Posterior cingulate gyrus (tissue), 11 donors: ENCODE measurements at regions not wholly inside any gene's neighbourhood (a gene's known extent, or its start where the extent isn't known, plus 50 kb on each side); places are given as distances from the start of the nearest gene placed in this dataset.
"Not testable (repeated sequence)": the region's sequence is repeated elsewhere in the genome, so short reads cannot be mapped to it uniquely, and the experiment has no call there.

Experiments used
- DNase-seq, 10 donors: peaks; one replicate each; pipeline versions ENCODE4 v3.0.0 to v3.0.0-alpha.2; 2020 to 2021; ENCODE audit warnings: mixed read lengths in 3 of 10
- intact Hi-C: fragments of 100-400 bp; cut with DNase I; formaldehyde crosslinking; loops from one replicate; pipeline ENCODE4 v1.15.1; 2023

DNA sequence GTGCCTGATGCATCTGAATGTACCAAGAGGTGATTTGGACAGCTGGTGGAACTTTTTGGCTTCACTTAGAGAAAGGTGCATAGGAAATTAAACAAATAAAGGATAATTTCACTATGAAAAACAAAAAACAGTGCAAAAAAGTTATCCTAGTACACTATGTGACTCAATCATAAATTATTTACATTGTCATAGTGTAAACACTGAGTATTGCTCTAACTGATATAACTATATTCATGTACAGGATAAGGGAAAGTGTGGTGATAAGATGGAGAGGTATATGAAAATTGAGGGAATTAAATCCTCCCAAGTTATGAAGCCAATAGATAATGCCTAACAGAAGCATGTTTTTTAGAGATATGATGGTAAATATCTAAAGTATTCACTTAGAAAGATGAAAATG lies 50.2 kb upstream of the CPNE4 start:
- intact Hi-C loops = no loop called here
- no peak for DNase-seq

DNA sequence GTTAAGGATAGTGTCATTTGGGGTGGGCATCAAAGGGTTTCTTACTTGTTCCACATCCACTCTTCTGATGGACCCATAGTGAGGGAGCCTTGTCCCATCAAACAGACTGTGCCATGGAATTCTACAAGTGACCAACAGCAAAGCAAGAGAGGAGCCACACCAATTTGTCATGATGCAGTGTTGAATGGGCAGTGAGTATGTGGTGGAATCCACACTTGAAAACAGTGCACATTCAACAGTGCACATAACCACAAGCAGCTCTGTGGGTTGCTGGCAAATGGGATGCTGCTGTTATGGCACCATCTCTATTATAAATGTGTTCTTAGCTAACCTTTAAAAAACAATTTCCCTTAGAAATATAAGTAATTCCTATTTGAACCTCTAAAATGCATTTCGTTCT lies 52.5 kb upstream of the CPNE4 start:
- no peak for DNase-seq
- intact Hi-C loops = no loop called here

DNA sequence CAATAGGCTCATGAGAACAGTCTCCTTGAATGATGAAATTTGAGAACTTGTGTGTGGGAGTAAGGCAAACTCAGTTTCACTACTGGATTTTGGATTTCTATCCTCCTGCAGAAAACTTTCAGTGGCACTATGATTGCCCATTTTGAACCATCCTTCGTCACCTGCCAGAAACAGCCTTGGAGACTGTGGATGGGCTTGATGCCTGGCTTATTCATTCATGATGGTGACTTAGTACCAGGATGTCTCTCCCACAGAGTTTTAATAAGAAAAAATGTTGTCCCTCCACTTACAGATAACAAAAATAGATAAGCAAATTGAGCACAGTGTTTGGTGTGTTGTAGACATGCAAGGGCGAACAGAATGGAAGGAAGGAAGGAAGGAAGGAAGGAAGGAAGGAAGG lies 53.5 kb upstream of the CPNE4 start:
- DNase-seq = no peak
- intact Hi-C loops = no loop called here

DNA sequence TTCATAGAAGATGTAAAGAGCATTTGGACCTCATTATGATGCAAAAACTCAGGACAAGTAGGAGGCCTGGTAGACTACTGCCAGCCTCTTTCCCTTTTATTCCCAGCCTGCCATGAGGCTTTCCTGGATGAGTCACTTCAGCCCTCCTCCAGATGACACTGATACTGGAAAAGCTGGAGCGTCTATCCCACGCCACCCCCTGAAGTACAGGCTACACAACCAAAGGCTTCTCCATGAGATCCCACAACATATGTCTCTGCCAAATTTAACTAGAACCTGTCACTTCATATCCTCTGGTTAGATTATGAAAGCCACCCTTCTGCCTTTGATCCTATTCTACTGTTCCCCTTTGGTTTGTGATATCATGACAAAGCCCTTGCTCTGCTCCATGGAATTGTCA lies 56.1 kb upstream of the CPNE4 start:
- peak in 8 of 10 donors; percentile 22 to 90 (median 58) for DNase-seq
- intact Hi-C loops = no loop called here

DNA sequence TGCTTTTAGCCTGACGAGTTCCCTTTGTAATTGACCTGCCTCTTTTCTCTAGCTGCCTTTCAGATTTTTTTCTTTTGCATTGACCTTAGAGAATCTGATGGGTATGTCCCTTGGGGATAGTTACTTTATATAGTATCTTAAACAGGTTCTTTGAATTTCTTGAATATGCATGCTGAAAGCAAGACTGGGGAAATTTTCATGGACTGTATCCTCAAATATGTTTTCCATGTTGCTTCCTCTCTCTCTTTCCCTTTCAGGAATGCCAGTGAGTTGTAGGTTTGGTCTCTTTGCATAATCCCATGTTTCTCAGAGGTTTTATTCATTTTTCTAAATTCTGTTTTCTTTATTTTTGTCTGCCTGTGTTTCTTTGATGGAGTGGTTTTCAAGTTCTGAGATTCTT lies 81.8 kb upstream of the CPNE4 start:
- intact Hi-C loops = no loop called here
- DNase-seq = no peak

DNA sequence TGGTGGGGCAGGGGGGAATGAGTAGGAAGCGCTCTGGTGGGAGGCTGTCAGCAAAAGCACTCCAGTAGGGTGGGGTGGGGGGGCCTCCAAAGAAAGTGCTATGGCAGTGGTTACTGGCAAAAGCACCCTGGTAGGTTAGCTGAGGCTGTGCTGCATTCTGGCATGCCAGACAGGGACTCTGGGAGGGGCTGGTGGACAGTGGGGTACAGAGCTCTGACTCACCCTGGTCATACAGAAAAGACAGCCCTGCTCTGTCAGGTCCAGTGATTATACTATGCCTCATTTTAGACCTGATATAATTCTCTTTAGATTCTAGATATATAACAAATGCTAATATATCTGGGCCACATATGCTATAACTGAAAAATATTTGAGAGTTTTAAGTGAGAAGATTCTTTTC lies 82.8 kb upstream of the CPNE4 start:
- intact Hi-C loops = no loop called here
- DNase-seq = no peak

DNA sequence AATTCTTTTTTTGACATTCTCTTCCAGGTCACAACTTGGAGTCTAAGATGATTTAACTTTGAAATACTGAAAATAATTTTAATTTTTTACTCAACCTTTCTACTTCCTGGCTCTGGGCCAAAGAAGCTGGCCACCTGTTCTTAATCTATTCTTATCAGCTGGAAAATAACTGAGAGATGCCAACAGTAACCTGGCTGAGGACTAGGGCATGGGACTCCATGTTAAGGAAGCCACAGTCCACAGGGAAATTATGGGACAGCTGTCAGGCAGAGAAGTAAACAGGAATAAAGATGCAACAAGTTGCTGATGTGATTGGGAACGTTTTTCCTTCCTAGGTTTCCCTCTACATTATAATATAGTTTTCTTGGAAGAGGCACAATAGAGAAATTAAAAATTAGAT lies 84.7 kb upstream of the CPNE4 start:
- DNase-seq = no peak
- intact Hi-C loops = no loop called here

DNA sequence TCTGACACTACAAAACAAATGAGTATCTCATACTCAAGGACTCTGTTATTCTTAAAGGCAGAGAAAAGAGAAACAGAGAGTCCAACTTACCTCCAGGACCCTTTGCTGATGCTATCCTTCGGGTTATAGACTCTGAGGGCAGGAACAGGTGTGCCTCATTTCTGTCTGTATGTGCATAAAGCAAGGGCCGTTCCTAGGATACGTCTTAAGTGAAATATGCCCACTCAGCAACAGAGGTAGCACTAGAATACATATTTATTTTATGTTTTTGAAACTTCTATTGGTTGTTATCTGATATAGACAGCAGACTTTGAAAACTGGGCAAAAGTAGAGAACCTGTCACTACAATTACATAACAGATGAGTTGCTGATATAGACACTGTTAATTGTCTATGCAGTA lies 89.3 kb upstream of the CPNE4 start:
- intact Hi-C loops = no loop called here
- no peak for DNase-seq

DNA sequence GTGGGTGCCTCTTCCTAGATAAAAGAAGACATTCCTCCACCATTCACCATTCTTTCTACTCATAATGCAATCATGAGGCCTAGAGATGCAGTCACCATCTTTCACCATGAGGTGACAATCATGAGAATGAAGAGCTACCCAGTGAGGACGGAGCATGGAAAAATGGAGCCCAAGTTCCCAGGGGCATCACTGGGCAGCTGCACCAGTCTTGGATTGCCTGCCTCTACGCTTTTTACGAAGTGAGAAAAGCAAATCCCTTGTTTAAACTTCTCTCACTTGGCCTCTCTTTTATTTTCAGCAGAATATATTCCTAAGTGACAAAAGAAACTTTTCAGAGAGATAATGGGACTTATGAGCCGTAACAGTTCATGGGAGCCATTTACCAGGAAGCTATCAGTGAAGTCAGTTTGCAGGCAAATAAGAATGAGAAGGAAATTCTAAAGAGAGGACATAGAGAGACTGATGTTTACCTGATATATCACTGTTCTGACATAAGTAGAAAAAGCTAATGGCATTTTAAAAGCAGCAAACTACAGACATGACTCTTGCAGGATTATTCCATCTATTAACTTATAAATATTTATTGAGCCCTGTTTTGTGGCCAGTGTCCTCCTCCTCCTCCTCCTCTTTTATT lies 90.0 kb upstream of the CPNE4 start:
- intact Hi-C loops = no loop called here
- no peak for DNase-seq

DNA sequence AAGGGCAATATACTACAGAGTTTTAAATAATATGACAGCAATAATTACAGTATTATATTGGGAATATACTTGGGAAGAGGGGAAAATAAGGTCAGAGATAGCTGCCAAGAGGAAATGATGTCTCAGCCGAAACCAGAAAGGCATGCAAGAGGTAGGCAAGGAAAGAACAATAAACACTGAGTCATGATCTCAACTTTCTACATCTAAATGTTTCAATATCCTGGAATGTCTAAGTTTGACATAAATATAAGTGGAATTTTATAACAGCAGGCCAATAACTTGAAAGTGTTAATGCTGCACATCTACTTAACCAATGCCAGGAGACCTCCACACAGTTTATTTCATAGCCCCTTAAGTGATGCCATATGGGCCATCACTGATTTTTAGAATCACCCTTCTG lies 99.8 kb upstream of the CPNE4 start:
- DNase-seq = no peak
- intact Hi-C loops = no loop called here

DNA sequence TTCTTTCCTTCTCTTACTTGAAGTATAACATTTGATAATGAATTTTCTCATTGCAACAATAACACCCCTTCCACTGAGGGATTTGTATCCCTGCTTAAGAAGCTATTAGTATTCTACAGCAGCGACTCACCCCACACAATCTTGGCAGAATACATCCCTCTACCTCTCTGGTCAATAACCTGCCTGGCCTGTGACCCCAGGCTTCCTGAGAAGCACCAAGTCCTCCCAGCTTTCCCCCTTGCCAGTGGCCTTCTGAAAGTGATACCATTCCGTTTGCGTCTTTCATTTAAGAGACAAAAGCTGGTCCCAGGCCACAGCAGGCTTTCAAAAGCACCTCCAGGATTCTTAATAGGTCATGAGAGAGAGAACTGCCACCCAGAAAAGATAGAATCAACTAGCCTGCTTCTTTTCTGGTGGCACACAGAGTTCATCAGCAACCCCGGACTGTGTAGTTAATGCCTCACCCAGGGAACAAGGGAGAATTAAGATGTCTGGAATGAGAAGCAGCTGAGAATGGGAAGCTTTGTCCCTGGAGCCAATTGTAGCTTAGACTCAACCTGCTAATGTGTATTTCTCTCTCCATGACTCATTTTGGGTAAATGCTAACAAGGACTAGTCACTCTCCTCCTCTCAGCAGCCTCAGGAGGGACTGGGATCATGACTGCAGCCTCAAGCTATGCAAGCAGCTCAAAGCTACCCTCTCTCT lies 101.0 kb upstream of the CPNE4 start:
- intact Hi-C loops = no loop called here
- DNase-seq = no peak

DNA sequence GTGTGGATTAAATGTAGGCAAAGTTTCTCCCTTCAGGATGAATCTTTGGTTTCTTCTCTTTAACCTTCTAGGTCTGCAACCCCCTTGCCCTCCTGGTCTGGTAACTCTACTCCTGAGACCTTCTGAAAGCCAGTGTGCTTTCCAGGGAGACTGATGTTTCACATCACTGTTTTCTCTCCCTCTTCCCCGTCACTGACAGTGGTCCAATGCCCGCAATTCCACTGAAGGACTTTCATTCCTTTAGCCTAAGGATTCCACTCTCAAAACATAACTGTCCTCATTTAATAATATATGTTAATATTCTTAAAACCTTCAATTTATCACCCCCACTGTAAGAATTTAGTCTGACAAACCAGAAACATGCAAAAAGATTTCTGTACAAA lies 101.5 kb upstream of the CPNE4 start:
- intact Hi-C loops = no loop called here
- DNase-seq = no peak

DNA sequence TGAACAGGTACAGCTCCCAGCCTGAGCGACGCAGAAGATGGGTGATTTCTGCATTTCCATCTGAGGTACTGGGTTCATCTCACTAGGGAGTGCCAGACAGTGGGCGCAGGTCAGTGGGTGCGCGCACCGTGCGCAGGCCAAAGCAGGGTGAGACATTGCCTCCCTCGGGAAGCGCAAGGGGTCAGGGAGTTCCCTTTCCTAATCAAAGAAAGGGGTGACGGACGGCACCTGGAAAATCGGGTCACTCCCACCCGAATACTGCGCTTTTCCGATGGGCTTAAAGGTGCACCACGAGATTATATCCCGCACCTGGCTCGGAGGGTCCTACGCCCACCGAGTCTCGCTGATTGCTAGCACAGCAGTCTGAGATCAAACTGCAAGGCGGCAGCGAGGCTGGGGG lies 102.1 kb upstream of the CPNE4 start:
- intact Hi-C loops, DNase-seq: not testable (repeated sequence)

DNA sequence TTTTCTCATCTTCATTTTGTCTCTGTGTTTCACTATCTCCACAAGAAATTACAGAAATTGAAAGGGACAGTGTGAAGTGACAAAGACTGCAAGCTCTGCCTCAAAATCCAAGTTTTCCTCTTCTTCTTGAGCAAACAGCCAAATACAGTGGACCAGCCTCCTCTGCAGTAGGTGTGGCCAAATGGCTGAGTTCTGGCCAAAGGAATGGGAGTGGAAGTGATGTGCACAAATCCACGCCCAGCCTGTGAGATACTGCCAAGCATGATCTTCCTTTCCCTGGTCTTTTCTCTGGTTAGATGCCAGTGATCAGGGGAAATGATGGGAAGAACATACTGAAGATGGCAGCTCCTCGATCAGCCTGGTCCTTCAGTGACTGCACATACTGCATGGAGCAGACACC lies 111.0 kb upstream of the CPNE4 start:
- peak in 1 of 10 donors; percentile 63 for DNase-seq
- intact Hi-C loops = no loop called here

DNA sequence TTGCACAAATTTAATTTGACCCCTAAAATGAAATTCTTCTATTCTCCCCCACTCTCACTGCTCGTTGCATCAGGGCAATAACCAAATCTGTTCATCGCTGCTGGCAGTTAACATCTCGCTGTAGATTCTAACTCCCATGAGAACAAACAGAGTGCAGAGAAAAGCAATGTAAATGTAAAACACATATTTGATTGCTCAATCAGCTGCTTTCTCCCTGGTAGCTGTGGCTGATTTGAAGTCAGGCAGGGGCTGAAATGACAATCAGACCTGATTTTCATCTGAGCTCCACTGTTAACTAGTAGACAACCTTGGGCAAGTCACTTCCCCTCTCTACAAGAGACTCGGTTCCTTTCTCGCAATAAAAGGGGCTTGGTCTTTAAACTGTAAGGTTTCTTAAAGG lies 119.8 kb upstream of the CPNE4 start:
- no peak for DNase-seq
- intact Hi-C loops = no loop called here

DNA sequence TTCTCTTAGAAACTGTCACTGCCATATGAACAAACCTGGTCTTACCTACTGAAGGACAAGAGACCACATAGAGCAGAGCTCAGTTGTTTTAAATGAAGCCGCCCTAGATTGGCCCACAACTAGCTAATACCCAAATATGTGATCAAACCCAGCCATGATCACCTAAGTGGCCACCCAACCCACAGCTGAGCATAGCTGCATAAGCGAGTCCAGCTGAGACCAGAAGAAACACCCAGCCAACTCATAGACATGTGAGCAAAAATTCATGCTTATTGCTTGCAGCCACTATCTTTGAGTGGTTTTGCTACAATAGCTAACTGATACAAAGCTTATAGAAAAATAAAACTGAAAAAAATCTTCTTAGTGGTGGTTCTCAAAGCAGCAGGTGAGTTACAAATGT lies 124.3 kb upstream of the CPNE4 start:
- DNase-seq = no peak
- intact Hi-C loops = no loop called here

DNA sequence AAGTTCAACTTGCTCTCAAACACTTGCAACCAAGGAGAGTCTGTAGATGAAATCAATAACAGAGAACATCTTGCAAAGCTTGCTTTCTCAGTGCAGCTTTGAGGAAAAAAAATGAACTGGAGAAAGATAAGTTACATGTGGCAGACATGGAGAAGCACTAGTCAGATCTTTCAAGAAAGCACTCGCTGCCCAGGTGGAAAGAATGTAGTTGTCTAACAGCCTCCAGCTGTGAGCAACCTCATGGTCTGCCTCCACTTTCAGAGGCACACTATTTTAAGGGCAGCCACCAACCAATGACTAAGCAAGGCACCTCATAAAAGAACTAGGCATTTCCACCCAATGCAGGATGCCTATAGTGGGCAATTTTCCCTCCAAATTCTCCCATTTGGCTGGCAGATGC lies 125.4 kb upstream of the CPNE4 start:
- DNase-seq = no peak
- intact Hi-C loops = no loop called here

DNA sequence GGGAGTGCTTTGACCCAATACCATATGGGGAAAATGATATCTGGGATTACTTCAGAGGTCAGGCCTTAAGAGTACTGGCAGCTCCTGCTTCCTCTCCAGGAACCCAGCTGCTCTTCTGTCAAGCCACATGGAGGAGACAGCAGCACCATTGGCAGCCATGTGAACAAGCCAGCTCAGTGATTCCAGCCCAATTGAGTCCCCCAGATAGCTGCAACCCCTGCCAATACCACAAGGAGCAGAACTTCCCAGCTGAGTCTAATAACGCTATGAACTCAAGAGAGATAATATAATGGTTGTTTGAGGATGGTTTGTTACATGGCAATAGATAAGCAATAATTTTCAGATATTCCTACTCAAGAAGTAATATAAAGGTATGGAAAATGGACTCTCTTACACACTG lies 126.8 kb upstream of the CPNE4 start:
- no peak for DNase-seq
- intact Hi-C loops = no loop called here

DNA sequence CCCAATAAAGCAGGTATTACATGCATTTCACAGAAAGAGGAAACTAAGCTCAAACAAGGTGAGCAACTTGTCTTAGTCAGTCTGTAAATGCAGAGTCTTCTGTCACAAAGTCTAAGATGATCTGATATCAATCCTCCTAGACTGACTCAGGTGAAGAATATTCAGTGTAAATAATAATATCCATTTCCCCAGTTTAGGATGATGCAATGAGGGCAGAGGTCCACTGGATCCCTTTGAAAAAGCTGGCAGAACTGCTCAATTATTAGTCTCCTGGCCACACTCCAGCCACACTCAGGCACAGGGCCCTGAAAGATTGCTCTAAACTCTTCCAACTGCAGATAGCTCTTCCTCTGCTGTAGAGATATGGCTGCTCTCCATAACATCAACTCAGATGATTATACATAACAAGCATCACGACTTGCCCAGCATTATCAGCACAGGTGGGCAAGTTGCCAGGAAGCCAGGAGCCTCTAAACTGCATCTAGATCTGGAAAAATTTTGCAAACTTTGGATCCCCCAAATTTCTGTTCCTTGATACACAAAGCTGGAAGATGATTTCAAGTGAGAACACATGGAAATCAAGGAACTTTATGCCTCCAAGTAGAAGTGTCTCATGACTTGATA lies 129.8 kb upstream of the CPNE4 start:
- intact Hi-C loops = no loop called here
- DNase-seq = peak in 2 of 10 donors; percentile 52 to 63

DNA sequence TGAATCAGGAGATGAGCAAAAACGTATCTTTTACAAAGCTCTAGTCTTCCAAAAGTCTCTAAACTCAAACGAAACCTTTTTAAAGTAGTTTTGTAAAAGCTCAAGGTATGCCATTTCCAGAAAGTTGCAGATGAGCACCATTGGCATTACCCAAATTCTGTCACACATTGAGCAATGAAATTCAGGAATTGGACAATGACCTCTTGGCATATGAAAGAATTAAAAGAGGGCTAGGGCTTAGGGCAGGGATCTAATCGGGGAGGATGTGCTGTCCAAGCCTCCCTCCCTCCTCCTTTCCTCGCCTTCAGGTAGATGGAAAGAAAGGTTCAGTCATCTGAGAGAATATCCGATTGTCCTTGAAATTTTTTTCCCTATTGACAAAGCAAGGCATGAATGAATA lies 133.1 kb upstream of the CPNE4 start:
- intact Hi-C loops = no loop called here
- DNase-seq = no peak

DNA sequence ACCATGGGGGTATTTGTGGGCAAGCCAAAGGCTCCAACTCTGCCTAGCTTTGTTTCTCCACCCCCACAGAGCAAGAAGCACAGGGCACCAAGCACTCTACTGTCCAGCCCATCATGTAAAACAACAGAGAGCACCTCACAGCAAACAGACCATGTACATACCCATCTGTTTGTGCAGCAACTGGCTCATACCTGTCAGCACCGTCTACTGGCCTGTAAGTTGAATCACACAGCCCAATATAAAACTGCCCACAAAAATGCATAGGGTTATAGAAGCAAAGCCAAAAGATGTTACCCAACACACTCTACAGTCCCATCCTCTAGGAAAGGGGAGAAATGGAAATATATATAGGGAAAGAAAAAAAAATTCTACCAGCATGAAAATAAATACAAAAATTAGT lies 139.7 kb upstream of the CPNE4 start:
- intact Hi-C loops = no loop called here
- no peak for DNase-seq

DNA sequence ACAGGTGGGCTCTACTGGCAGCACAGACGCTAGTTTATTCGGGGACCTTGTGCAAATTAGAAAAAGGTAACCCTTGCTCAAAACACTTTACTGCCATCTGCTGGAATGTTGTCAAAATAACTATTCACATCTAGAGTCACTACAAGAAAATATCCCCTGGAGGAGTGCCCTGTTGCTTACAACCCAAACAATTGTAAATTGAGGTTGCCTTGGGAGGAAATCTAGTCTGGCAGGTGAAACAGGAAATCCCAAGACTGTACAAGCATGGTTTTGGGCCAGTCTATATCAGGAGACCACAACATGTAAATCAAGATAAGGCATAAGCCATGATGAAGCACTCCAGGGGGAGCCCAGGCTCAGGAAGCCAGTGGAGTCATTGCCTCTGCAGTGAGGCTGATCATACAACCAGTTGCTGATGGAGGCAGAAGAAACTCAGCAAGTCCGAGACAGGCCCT lies 136.8 kb upstream of the ACP3 start:
- intact Hi-C loops = loop anchor here (2.0 kb wide), 1 partner anchor 142 kb away; no protein-coding TSS in a partner anchor
- DNase-seq = peak in 1 of 10 donors; percentile 77
